ENCODE measurements at regions not wholly inside any gene's neighbourhood (a gene's known extent, or its start where the extent isn't known, plus 50 kb on each side); places are given as distances from the start of the nearest gene placed in this dataset.

- TF ChIP-seq POLR2A (IDR thresholded peaks at IDR 0.05) (no peak), CTCF (IDR thresholded peaks at IDR 0.05) (no peak)
- Histone ChIP-seq H3K27me3 (no peaks in the 10 kb centered on the region), H3K4me1 (no peaks in the 10 kb centered on the region), H3K4me3 (no peak overlapping the region), H3K27ac (no peak overlapping the region), H3K9me3 (no peaks in the 10 kb centered on the region), H3K36me3 (no peaks in the 10 kb centered on the region)
- no peak for DNase-seq
These were observed 302.7 kb downstream of the RFPL4B start for GRCh38 chr6:112649853-112650252.

DNA sequence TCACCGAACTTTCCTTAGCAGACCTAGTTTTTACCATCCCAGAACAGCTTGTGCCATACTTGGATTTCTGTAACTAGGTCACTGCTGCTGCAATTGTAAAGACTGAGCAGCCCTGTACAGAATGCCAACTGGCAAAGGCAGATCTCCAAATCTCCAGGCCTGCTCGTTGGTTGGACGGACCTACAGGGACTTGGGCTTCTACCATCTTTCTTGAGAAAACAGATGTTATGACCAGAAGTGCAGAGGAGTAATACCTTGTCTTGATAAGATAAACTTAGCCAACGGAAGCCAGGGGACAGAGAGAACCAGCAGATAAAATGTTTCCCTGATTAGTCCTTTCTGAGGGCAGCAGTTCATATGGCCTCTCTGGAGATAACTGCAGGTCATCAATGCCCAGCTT, 304.1 kb downstream of the RFPL4B start:
- no peak for TF ChIP-seq CTCF (IDR thresholded peaks at IDR 0.05)
- TF ChIP-seq POLR2A (IDR thresholded peaks at IDR 0.05) = no peak
- Histone ChIP-seq H3K36me3 (no peaks in the 10 kb centered on the region), H3K27ac (no peak overlapping the region), H3K4me3 (no peak overlapping the region), H3K27me3 (no peaks in the 10 kb centered on the region), H3K4me1 (no peaks in the 10 kb centered on the region), H3K9me3 (no peaks in the 10 kb centered on the region)
- DNase-seq = no peak

DNA sequence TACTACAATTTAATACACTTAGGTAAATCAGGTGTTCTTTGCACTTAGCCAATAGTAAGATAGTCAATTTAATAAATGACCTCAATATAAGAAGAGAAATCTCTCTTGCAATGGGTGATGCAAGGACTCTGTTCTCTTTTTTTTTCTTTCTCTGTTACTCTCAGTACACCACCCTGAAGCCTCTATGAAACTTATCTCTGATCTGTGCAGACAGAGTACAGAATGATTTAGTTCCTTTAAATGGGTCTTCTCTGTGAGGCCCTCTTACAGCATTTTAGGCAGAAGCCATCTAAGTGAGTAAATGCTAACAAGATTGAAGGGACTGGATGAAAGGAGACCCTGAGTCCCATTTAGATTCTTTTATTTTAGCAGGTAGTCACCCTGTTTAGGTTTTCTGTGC, 312.8 kb downstream of the RFPL4B start:
- Histone ChIP-seq H3K36me3 (no peaks in the 10 kb centered on the region), H3K4me3 (no peak overlapping the region), H3K27me3 (no peaks in the 10 kb centered on the region), H3K9me3 (no peaks in the 10 kb centered on the region), H3K27ac (no peak overlapping the region), H3K4me1 (no peaks in the 10 kb centered on the region)
- DNase-seq = no peak
- TF ChIP-seq POLR2A (IDR thresholded peaks at IDR 0.05) = no peak
- no peak for TF ChIP-seq CTCF (IDR thresholded peaks at IDR 0.05)

- TF ChIP-seq CTCF (IDR thresholded peaks at IDR 0.05) (no peak), POLR2A (IDR thresholded peaks at IDR 0.05) (no peak)
- Histone ChIP-seq H3K9me3 (no peaks in the 10 kb centered on the region), H3K27me3 (no peaks in the 10 kb centered on the region), H3K27ac (no peak overlapping the region), H3K4me1 (no peaks in the 10 kb centered on the region), H3K4me3 (no peak overlapping the region), H3K36me3 (no peaks in the 10 kb centered on the region)
- DNase-seq = no peak
These were observed 313.5 kb downstream of the RFPL4B start for GRCh38 chr6:112660626-112661025.

GRCh38 chr6:112663698-112664097, 316.6 kb downstream of the RFPL4B start:
- no peak overlapping the region for H3K4me3 ChIP-seq
- H3K36me3 ChIP-seq = no peaks in the 10 kb centered on the region
- no peaks in the 10 kb centered on the region for H3K27me3 ChIP-seq
- DNase-seq = no peak
- TF ChIP-seq POLR2A (IDR thresholded peaks at IDR 0.05) (no peak), CTCF (IDR thresholded peaks at IDR 0.05) (no peak)
- H3K9me3 ChIP-seq = no peaks in the 10 kb centered on the region
- H3K27ac ChIP-seq = no peak overlapping the region
- H3K4me1 ChIP-seq = no peaks in the 10 kb centered on the region

GRCh38 chr6:112665114-112665513, 318.0 kb downstream of the RFPL4B start:
- H3K27me3 ChIP-seq = no peaks in the 10 kb centered on the region
- TF ChIP-seq POLR2A (IDR thresholded peaks at IDR 0.05) (no peak), CTCF (IDR thresholded peaks at IDR 0.05) (no peak)
- no peaks in the 10 kb centered on the region for H3K9me3 ChIP-seq
- no peak overlapping the region for H3K27ac ChIP-seq
- no peak overlapping the region for H3K4me3 ChIP-seq
- DNase-seq = no peak
- H3K4me1 ChIP-seq = no peaks in the 10 kb centered on the region
- no peaks in the 10 kb centered on the region for H3K36me3 ChIP-seq
